SJCRH30 (cell line): ENCODE measurements at regions not wholly inside any gene's neighbourhood (a gene's known extent, or its start where the extent isn't known, plus 50 kb on each side); places are given as distances from the start of the nearest gene placed in this dataset.

Source experiments
- DNase-seq, 2 experiments: peaks; one replicate each; pipeline ENCODE4 v3.0.0-alpha.2; 2015 to 2020
- H3K27ac ChIP-seq: fragments of 250-450 bp; sonication (Bioruptor Pico); 2 replicates; pipeline ENCODE4 v1.5.1; 2020; ENCODE audit warnings: mild to moderate bottlenecking, moderate library complexity
- H3K27me3 ChIP-seq: fragments of 250-450 bp; sonication (Bioruptor Pico); 2 replicates; pipeline ENCODE4 v1.5.1; 2020; ENCODE audit warnings: mild to moderate bottlenecking, moderate library complexity
- H3K36me3 ChIP-seq: fragments of 250-450 bp; sonication (Bioruptor Pico); 2 replicates; pipeline ENCODE4 v1.5.1; 2020; ENCODE audit warnings: mild to moderate bottlenecking, moderate library complexity
- H3K4me1 ChIP-seq: fragments of 250-450 bp; sonication (Bioruptor Pico); 2 replicates; pipeline ENCODE4 v1.5.1; 2020; ENCODE audit warnings: mild to moderate bottlenecking, moderate library complexity
- H3K4me3 ChIP-seq: fragments of 250-450 bp; sonication (Bioruptor Pico); 2 replicates; pipeline ENCODE4 v1.5.1; 2020; ENCODE audit warnings: mild to moderate bottlenecking, moderate library complexity
- H3K9me3 ChIP-seq: fragments of 250-450 bp; sonication (Bioruptor Pico); replicated peaks from 2 replicates; pipeline ENCODE4 v1.5.1; 2020; ENCODE audit warnings: mild to moderate bottlenecking, moderate library complexity

DNA sequence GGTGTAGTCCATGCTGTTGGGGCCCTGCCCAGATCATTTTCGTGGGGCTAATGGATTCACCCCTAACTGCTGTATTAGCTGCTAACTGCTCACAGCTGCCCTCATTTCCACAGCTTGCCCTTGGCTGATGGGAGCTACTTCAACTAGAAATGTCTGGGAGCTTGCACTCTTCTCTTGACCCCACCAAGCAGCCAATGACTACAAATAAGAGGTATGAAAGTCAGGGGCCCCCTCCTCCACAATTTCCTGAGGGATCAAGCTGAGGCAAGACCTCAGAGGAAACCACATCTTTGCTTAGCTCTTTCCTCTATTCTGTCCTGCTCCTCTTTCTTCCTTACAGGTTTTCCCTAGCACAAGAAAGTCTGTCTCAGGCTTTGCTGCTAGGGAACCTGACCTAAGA, 397.5 kb downstream of the MLLT3 start:
- no peaks in the 10 kb centered on the region for H3K4me1 ChIP-seq
- H3K27me3 ChIP-seq, result no peaks in the 10 kb centered on the region
- H3K4me3 ChIP-seq, result no peak overlapping the region
- H3K27ac ChIP-seq, result no peak overlapping the region
- no peak for DNase-seq
- no peaks in the 10 kb centered on the region for H3K9me3 ChIP-seq
- no peaks in the 10 kb centered on the region for H3K36me3 ChIP-seq

DNA sequence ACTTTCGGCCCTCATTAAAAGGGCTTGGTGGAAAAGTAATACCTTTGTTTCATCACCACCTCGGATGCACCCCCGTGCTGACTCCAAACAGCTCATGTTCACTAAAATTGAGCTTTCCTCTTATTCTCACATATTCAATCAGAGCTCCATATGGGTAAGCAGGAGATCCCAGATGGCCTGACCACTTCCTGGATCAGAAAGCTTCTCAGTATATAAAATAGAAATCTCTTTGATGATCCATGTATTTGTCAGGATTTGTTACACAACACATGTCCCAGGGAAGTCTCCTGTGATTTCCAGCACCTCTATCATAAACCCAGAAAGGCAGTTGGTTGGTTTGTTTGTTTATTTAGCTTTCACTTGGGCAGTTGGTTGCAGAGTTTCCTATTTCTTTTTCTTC, 402.0 kb downstream of the MLLT3 start:
- Histone ChIP-seq H3K4me3 (no peak overlapping the region), H3K27ac (no peak overlapping the region), H3K27me3 (no peaks in the 10 kb centered on the region), H3K36me3 (no peaks in the 10 kb centered on the region), H3K4me1 (no peaks in the 10 kb centered on the region), H3K9me3 (no peaks in the 10 kb centered on the region)
- DNase-seq, result no peak

DNA sequence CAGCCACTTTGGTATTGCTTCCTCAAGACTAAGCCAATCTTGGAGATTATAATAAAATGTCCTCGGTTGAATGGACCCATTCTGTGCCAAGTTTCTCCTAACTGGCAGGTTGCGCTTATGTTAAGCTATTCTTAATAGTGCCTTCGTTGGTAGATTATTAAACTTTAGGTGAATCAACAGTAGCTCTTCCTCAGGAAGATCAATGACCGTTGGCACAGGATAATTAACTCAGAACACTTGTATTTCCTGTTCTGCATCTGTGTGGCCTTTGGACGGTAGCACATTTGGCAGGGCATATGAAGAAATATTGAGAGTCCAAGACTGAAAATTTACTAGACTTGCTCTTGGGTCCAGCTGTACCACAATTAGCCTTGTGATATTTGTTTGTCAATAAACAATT, 402.9 kb downstream of the MLLT3 start:
- Histone ChIP-seq H3K9me3 (no peaks in the 10 kb centered on the region), H3K27ac (no peak overlapping the region), H3K36me3 (no peaks in the 10 kb centered on the region), H3K27me3 (no peaks in the 10 kb centered on the region), H3K4me3 (no peak overlapping the region), H3K4me1 (no peaks in the 10 kb centered on the region)
- no peak for DNase-seq

DNA sequence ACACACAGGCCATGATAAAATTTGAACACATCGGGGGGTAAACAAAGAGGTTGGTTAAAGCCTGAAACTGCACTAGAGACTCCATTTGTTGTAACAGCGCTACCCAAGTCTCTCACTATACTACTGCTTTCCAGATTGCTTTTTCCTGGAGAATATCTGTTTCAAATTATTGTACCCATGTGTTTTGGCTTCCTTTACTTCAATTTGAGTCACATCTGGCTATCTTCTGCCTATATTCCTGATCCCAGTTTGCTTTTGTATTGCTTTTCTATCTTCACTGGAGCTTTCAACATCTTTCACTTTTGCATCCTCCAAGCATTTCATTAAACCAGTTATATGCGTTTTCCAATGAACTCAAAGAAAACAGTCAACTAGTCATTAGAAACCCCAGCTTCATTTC, 404.7 kb downstream of the MLLT3 start:
- no peaks in the 10 kb centered on the region for H3K4me1 ChIP-seq
- no peaks in the 10 kb centered on the region for H3K27me3 ChIP-seq
- H3K4me3 ChIP-seq, result no peak overlapping the region
- no peak for DNase-seq
- no peaks in the 10 kb centered on the region for H3K9me3 ChIP-seq
- no peak overlapping the region for H3K27ac ChIP-seq
- H3K36me3 ChIP-seq, result no peaks in the 10 kb centered on the region

- H3K36me3 ChIP-seq, result no peaks in the 10 kb centered on the region
- no peak overlapping the region for H3K27ac ChIP-seq
- no peak overlapping the region for H3K4me3 ChIP-seq
- no peaks in the 10 kb centered on the region for H3K9me3 ChIP-seq
- no peaks in the 10 kb centered on the region for H3K4me1 ChIP-seq
- no peaks in the 10 kb centered on the region for H3K27me3 ChIP-seq
- no peak for DNase-seq
Observed at GRCh38 chr9:20216438-20216837, 405.9 kb downstream of the MLLT3 start.

DNA sequence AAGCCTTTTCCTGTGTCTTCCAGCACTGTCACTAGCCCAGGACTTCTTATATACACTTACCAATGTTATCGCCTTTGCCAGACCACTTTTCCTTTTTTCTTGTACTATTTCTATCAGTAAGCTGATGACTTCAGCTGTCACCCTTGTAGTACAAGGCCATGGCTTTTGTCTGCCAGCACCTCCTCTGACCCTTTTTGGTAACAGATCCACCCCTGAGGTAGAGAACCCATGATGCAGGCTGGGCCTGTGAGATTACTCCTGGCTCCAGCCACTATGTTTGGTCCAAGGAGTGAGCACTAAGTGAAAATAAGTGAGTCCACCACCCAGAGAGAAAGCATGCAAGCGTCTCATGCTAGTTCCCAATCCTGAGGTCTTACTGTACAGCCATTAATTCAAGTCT, 406.7 kb downstream of the MLLT3 start:
- no peak for DNase-seq
- Histone ChIP-seq H3K9me3 (no peaks in the 10 kb centered on the region), H3K4me3 (no peak overlapping the region), H3K27ac (no peak overlapping the region), H3K4me1 (no peaks in the 10 kb centered on the region), H3K27me3 (no peaks in the 10 kb centered on the region), H3K36me3 (no peaks in the 10 kb centered on the region)

- no peaks in the 10 kb centered on the region for H3K36me3 ChIP-seq
- DNase-seq, result no peak
- no peaks in the 10 kb centered on the region for H3K27me3 ChIP-seq
- no peaks in the 10 kb centered on the region for H3K4me1 ChIP-seq
- H3K27ac ChIP-seq, result no peak overlapping the region
- no peak overlapping the region for H3K4me3 ChIP-seq
- H3K9me3 ChIP-seq, result no peaks in the 10 kb centered on the region
Observed at GRCh38 chr9:20212806-20213205, 409.5 kb downstream of the MLLT3 start.

- H3K27me3 ChIP-seq, result no peaks in the 10 kb centered on the region
- no peaks in the 10 kb centered on the region for H3K36me3 ChIP-seq
- H3K4me3 ChIP-seq, result no peak overlapping the region
- no peaks in the 10 kb centered on the region for H3K9me3 ChIP-seq
- H3K4me1 ChIP-seq, result no peaks in the 10 kb centered on the region
- no peak for DNase-seq
- no peak overlapping the region for H3K27ac ChIP-seq
Observed at GRCh38 chr9:20209391-20210340, 412.6 kb downstream of the MLLT3 start.

DNA sequence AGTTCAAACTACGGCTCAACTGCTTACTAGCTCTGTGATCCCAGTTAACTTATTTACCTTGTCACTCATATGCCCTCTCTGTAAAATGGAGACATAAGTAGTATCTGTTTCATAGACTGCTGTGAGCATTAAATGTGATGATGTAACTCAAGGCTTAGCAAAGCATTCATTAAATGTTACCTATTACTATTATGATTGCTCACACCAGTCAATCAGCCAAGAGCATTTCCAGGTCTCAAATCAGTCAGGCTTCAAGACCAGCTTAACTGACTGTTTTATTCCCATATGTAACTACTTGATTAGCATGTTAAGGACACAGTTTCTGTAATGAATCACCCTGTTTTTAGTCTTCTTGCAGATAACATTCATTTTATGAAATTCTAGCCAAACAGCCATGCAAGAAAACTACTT, 413.3 kb downstream of the MLLT3 start:
- H3K4me3 ChIP-seq, result no peak overlapping the region
- no peaks in the 10 kb centered on the region for H3K36me3 ChIP-seq
- H3K27ac ChIP-seq, result no peak overlapping the region
- no peaks in the 10 kb centered on the region for H3K9me3 ChIP-seq
- no peaks in the 10 kb centered on the region for H3K4me1 ChIP-seq
- DNase-seq, result no peak
- H3K27me3 ChIP-seq, result no peaks in the 10 kb centered on the region

- no peak overlapping the region for H3K27ac ChIP-seq
- no peaks in the 10 kb centered on the region for H3K27me3 ChIP-seq
- H3K36me3 ChIP-seq, result no peaks in the 10 kb centered on the region
- no peak for DNase-seq
- H3K4me3 ChIP-seq, result no peak overlapping the region
- H3K4me1 ChIP-seq, result no peaks in the 10 kb centered on the region
- H3K9me3 ChIP-seq, result no peaks in the 10 kb centered on the region
Observed at GRCh38 chr9:20208226-20208625, 414.1 kb downstream of the MLLT3 start.

DNA sequence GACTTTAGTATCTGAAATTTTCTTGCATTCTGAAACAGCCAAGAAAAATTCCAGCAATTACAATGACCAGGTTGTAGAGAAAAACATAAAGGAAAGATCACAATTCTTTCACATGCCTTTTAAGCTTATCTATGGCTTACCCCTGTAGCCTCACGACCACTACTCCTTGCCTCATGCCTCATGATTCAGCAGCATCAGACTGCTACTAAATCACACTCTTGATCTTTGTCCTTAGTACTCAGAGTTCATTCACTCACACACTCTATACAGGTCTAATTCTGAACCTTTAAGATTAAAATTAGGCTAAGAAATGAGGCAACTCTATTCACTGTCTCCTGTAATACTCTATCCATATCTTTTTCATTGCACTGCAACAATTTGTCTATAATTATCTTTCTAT, 415.1 kb downstream of the MLLT3 start:
- no peaks in the 10 kb centered on the region for H3K27me3 ChIP-seq
- no peak overlapping the region for H3K4me3 ChIP-seq
- no peaks in the 10 kb centered on the region for H3K36me3 ChIP-seq
- H3K9me3 ChIP-seq, result no peaks in the 10 kb centered on the region
- no peak for DNase-seq
- no peak overlapping the region for H3K27ac ChIP-seq
- no peaks in the 10 kb centered on the region for H3K4me1 ChIP-seq

DNA sequence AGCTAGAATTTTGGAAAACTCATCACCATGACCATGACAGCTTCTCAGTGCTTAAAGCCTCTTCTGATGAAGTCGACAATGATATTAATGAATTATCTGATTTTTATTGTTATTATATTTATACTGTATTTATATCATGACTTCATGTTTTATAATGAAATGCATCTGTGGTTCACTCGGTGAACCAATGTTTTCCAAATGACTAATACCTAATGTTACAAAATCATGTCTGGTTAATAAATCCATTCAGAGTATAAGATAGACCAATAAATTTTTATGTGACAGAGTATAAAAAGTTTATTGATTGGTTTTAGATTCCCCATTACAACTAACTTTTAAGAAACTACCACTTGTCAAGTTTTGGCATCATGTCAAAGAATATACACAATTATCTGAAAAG, 416.5 kb downstream of the MLLT3 start:
- Histone ChIP-seq H3K27me3 (no peaks in the 10 kb centered on the region), H3K27ac (no peak overlapping the region), H3K36me3 (no peaks in the 10 kb centered on the region), H3K4me3 (no peak overlapping the region), H3K4me1 (peaks cover 3% of the 10 kb centered on the region), H3K9me3 (no peaks in the 10 kb centered on the region)
- no peak for DNase-seq

- H3K9me3 ChIP-seq, result no peaks in the 10 kb centered on the region
- DNase-seq, result peak; percentile 34 to 61
- peaks cover 7% of the 10 kb centered on the region for H3K4me1 ChIP-seq
- H3K27me3 ChIP-seq, result no peaks in the 10 kb centered on the region
- no peaks in the 10 kb centered on the region for H3K36me3 ChIP-seq
- H3K4me3 ChIP-seq, result no peak overlapping the region
- H3K27ac ChIP-seq, result no peak overlapping the region
Observed at GRCh38 chr9:20200991-20201431, 412.2 kb upstream of the SLC24A2 start.

- H3K36me3 ChIP-seq, result no peaks in the 10 kb centered on the region
- H3K4me1 ChIP-seq, result peaks cover 7% of the 10 kb centered on the region
- H3K27ac ChIP-seq, result no peak overlapping the region
- H3K4me3 ChIP-seq, result no peak overlapping the region
- H3K9me3 ChIP-seq, result no peaks in the 10 kb centered on the region
- no peaks in the 10 kb centered on the region for H3K27me3 ChIP-seq
- DNase-seq, result no peak
Observed at GRCh38 chr9:20200581-20200980, 411.7 kb upstream of the SLC24A2 start.

DNA sequence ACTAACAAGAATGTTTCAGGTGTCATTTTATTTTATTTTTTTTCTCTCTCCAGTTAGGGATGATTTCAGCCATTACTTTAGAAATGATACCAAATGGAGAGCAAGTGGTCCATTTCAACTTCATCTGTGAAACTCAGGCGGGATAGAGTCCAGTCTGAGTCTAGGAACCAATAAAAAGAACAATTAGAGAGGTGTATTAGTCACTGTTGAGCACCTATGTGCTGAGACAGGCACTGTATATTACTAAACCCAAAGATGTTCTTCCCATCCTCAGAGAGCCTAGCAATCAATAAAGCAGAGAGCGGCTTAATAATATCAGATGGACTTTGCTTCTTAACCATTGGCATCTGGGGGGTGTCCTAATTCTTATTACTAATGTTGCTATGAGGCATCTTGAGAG, 410.3 kb upstream of the SLC24A2 start:
- no peaks in the 10 kb centered on the region for H3K9me3 ChIP-seq
- H3K27me3 ChIP-seq, result no peaks in the 10 kb centered on the region
- no peak overlapping the region for H3K4me3 ChIP-seq
- no peak overlapping the region for H3K27ac ChIP-seq
- H3K4me1 ChIP-seq, result peaks cover 7% of the 10 kb centered on the region
- no peaks in the 10 kb centered on the region for H3K36me3 ChIP-seq
- DNase-seq, result no peak
